ENCODE measurements at regions not wholly inside any gene's neighbourhood (a gene's known extent, or its start where the extent isn't known, plus 50 kb on each side); places are given as distances from the start of the nearest gene placed in this dataset.

GRCh38 chr2:217138284-217138683 is 278.4 kb upstream of the TNP1 start:
- Mint-ChIP-seq H3K36me3 (ENCODE audit: low read depth) (peaks cover 37% of the 10 kb centered on the region), H3K27ac (no peak overlapping the region), H3K9me3 (peaks cover 32% of the 10 kb centered on the region), H3K4me1 (ENCODE audit: low read depth) (no peaks in the 10 kb centered on the region), H3K4me3 (no peak overlapping the region), H3K27me3 (ENCODE audit: insufficient read depth) (peaks cover 14% of the 10 kb centered on the region)
- TF ChIP-seq CTCF (IDR thresholded peaks at IDR 0.05) = no peak
- no peak for DNase-seq

- no peak overlapping the region for H3K4me3 Mint-ChIP-seq
- 0 out of 2 replicates have a peak, but pooled peaks cover 6% of the 10 kb centered on the region for H3K4me1 Mint-ChIP-seq (ENCODE audit: low read depth)
- H3K36me3 Mint-ChIP-seq (ENCODE audit: low read depth) = no peaks in the 10 kb centered on the region
- no peak for TF ChIP-seq CTCF (IDR thresholded peaks at IDR 0.05)
- H3K9me3 Mint-ChIP-seq = no peaks in the 10 kb centered on the region
- H3K27me3 Mint-ChIP-seq (ENCODE audit: insufficient read depth) = peaks cover 13% of the 10 kb centered on the region
- no peak for DNase-seq
- H3K27ac Mint-ChIP-seq = no peak overlapping the region
These were observed 267.9 kb upstream of the TNP1 start for GRCh38 chr2:217127744-217128143.

- no peaks in the 10 kb centered on the region for H3K9me3 Mint-ChIP-seq
- 0 out of 2 replicates have a peak, but pooled peaks cover 6% of the 10 kb centered on the region for H3K4me1 Mint-ChIP-seq (ENCODE audit: low read depth)
- no peak for DNase-seq
- H3K4me3 Mint-ChIP-seq = no peak overlapping the region
- no peak for TF ChIP-seq CTCF (IDR thresholded peaks at IDR 0.05)
- H3K27ac Mint-ChIP-seq = no peak overlapping the region
- H3K36me3 Mint-ChIP-seq (ENCODE audit: low read depth) = no peaks in the 10 kb centered on the region
- peaks cover 15% of the 10 kb centered on the region for H3K27me3 Mint-ChIP-seq (ENCODE audit: insufficient read depth)
These were observed 265.1 kb upstream of the TNP1 start for GRCh38 chr2:217125014-217125413.

- Mint-ChIP-seq H3K36me3 (ENCODE audit: low read depth) (no peaks in the 10 kb centered on the region), H3K4me3 (no peak overlapping the region), H3K27ac (no peak overlapping the region), H3K27me3 (ENCODE audit: insufficient read depth) (peaks cover 15% of the 10 kb centered on the region; the same call in 1 of the 2 replicates), H3K4me1 (ENCODE audit: low read depth) (0 out of 2 replicates have a peak, but pooled peaks cover 6% of the 10 kb centered on the region), H3K9me3 (no peaks in the 10 kb centered on the region)
- no peak for TF ChIP-seq CTCF (IDR thresholded peaks at IDR 0.05)
- DNase-seq = no peak
These were observed 264.2 kb upstream of the TNP1 start for GRCh38 chr2:217124050-217124449.

GRCh38 chr2:217121565-217121964 is 261.7 kb upstream of the TNP1 start:
- Mint-ChIP-seq H3K27ac (no peak overlapping the region), H3K4me1 (ENCODE audit: low read depth) (no peaks in the 10 kb centered on the region), H3K36me3 (ENCODE audit: low read depth) (no peaks in the 10 kb centered on the region), H3K9me3 (no peaks in the 10 kb centered on the region), H3K27me3 (ENCODE audit: insufficient read depth) (peaks cover 11% of the 10 kb centered on the region; the same call in 1 of the 2 replicates), H3K4me3 (no peak overlapping the region)
- TF ChIP-seq CTCF (IDR thresholded peaks at IDR 0.05) = no peak
- no peak for DNase-seq

- Mint-ChIP-seq H3K36me3 (ENCODE audit: low read depth) (no peaks in the 10 kb centered on the region), H3K27ac (no peak overlapping the region), H3K4me3 (no peak overlapping the region), H3K4me1 (ENCODE audit: low read depth) (no peaks in the 10 kb centered on the region), H3K27me3 (ENCODE audit: insufficient read depth) (peaks cover 11% of the 10 kb centered on the region; the same call in 1 of the 2 replicates), H3K9me3 (no peaks in the 10 kb centered on the region)
- no peak for TF ChIP-seq CTCF (IDR thresholded peaks at IDR 0.05)
- DNase-seq = no peak
These were observed 260.6 kb upstream of the TNP1 start for GRCh38 chr2:217120429-217120828.

Measured in HFFc6 (cell line).